HG02943 (cell line): ENCODE measurements at regions not wholly inside any gene's neighbourhood (a gene's known extent, or its start where the extent isn't known, plus 50 kb on each side); places are given as distances from the start of the nearest gene placed in this dataset.

Experiments used
- ATAC-seq: cut with Tn5 transposase; IDR thresholded peaks from one replicate; pipeline ENCODE4 v1.9.1; 2021; ENCODE audit warnings: mild to moderate bottlenecking, low read depth, moderate library complexity; ENCODE audit not compliant: unreplicated experiment

DNA sequence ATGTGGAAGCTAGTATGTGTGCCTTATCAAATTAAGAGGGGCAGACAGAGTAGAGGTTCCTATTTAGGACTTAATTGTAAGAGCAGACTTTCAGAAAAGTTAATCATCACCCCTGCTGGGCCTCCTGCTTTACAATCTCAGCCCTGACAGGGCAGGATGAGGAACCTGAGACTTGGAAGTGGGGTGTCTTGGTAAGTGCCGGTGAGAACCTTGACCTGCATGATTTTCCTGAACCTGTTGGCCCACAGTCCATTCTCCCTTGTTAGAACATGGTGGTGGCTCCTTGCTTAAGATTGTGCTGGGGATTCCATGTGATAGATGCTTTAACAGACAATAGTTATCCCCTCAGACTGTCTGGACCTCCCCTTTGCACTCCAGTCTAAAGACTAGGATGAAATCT, 141.7 kb upstream of the TMEM72 start:
- ATAC-seq, result no peak

DNA sequence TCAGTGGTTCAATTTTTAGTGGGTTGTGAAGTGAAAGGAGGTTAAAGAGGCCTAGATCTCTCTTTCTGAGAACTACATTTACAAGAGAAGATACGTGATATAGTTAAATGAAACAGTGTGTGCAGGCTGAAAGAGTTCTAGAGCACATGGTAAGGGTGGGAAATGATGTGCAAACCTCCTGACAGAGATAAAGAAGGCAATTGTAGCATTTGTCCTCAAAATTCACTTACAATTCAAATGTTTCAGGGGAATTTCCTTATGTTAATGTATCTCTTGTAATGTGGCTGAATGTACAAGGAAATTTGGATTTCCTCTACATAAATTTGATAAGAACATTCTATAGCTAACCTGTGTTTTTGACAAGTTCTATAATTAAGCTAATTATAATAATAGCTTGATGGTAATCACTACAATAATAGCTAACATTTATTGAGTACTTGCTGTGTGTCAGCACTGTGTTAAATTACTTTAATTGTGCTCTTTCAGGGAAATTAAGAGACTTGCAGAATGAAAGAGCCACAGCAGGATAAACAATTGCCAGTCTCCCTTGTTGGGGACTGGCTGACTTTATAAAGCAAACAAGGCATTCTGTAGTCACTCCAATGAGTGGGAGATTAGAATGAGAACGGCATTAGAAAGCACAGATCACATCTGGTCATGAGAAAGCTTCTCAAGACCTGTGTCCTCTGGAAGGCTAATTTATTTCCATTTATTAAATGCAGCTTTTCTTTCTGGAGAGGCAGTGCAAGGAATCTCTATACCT, 139.7 kb upstream of the TMEM72 start:
- ATAC-seq, result no peak

DNA sequence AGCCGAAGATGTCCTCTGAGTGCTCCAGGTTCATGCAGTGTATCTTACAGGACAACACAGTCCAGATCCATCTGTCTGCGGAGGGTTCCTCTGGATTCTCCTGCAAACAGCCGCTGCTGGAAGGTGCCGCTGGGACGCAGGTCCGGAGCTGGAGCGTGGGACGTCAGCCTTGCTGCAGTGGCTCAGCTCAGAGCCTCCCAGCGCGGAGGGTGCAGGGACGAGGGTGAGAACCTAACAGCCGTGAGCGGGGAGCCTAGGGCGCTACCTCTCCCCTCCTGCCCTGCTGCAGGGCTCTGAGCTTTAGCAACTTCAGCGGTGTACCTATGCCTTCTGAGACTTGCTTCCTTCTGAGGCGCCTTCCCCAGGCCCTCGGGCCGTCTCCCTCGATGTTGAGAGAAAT, 137.6 kb upstream of the TMEM72 start:
- ATAC-seq, result no peak

DNA sequence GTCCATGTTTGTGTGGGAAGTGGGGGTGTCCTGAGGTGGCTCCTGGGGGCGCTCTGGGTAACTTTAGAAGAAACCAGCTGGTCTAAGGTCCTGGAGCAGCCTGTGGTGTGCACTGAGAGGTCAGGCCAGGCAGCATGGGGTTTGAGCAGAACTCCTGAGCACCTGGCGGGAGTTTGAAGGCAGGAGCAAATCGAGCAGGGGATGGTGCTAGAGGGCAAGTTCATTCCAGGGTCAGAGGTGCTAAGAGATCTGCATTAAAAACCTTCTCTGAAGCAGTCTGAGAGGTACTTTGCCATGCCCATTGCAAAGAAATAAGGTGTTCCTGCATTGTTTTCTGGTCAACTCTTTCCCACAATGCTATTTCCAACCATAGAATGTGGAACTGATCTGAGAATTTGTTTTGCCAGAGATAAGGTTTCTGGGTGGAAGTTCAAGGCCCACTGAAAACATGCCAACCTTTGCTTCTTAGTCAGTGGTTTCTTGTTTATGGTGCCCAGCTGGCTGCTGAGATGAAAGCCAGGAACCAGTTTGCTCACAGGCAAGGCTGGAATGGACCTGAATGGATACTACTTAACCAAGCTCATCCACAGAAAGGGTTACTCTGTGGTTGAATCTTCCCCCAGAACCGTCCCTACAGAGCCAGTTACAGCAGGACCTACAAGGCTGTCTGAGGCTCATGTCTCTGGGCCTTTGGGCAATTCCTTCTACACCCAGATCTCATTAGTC, 136.3 kb upstream of the TMEM72 start:
- no peak for ATAC-seq

DNA sequence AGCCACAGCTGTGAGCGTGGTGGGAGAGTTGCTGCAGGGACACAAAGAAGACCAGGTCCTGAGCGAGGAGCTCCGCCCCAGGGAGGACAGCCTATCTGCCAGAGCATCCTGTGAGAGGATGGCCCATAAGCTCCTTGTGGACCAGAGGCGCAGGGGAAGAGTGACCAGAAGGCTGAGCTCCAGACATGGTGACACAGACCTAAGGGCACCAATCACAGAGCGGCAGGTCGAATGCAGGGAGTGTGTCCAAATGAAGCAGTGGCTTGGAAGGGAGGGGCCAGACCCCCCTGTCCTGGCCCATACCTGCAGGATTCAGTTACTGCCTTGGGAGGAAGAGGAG, 135.8 kb upstream of the TMEM72 start:
- no peak for ATAC-seq

DNA sequence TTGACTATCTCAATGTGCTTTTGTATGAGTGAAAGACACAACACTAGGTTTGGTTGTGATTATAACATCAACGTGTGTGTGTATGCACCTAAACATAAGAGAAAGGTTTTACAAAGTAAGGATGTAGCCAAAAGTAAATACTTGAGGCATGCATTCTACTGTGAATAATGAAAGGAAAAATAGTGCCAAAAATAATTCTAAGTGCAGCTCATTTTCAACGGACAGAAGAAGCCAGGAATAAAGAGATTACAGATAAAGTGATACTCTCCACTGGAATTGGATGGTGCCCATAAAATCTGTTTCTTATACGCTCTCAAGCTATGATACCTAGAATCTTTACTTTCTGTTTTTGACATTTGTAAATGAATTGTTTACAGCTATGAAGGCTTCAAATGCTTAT, 135.0 kb upstream of the TMEM72 start:
- ATAC-seq, result no peak

DNA sequence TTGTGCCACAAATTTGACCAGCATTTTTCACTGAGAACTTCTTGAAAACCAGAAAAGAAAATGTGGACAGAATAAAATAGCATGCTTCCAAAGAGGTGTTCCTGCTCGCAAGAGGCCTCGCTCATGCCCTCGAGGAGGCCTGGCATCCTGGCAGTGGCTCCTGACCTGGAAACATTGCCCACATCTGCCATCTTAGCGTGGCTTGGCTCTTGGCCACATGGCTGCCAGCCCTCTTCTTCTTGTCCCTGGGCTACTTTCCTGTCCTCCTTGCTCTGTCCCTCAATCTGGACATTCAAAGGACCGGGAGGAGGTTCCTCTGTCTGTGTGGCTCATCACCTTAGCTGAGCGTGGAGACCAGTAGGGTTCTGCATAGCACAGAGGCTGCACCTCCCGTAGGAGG, 131.6 kb upstream of the TMEM72 start:
- no peak for ATAC-seq

DNA sequence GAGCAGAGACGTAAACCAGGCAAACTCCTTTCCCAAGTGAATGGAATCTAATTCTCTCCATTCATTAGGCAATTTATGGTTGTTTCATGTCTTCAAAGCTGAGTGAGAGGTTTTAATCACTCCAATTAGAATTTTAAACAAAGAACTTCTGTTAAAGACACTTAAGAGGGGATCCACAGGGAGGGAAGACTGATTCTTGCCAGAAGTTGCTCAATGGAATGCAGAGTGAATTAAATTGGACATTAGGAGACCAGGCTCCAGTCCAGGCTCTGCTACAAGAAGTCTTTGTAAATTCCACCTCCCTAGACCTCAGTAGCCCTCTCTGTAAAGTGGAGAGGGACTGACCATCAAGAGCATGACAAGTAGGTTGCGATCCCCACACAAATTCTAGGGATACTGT, 130.7 kb upstream of the TMEM72 start:
- ATAC-seq, result no peak

DNA sequence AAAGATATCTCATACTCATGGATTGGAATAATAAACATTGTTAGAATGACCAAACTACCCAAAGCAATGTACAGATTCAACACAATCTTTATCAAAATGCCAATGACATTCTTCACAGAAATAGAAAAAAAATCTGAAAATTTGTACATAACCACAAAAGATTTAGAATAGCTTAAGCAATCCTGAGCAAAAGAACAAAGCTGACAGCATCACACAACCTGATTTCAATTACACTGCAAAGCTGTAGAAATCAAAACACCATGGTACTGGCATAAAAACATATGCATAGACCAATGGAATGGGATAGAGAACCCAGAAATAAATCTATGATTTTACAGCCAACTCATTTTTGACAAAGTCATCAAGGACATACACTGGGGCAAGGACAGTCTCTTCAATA, 130.0 kb upstream of the TMEM72 start:
- no peak for ATAC-seq

DNA sequence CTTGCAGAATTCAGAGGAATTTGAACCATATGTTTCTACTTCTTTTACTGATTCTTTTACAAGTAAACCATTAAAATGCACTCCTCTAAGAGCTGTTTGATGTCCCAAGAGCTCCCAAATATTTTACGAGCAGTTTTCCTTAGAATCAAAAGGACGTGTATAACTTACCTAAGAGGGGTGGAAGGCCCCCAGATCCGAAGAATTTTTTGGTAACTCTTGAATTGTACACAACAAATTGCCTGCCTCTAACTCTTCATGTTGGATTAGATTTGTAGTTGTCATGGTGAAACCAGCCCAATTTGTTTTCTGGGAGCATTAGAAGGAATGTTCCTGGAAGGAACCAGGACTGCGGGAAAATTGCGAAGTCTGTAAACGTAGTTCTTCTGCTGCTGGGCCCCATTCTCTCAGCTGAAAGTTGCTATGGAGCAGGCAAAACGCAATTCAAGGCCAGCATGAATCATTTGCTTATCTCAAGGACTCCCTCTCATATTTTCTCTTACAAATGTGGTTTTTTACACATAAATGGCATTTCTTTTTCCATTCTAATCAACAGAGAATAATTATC, 124.8 kb upstream of the TMEM72 start:
- no peak for ATAC-seq

DNA sequence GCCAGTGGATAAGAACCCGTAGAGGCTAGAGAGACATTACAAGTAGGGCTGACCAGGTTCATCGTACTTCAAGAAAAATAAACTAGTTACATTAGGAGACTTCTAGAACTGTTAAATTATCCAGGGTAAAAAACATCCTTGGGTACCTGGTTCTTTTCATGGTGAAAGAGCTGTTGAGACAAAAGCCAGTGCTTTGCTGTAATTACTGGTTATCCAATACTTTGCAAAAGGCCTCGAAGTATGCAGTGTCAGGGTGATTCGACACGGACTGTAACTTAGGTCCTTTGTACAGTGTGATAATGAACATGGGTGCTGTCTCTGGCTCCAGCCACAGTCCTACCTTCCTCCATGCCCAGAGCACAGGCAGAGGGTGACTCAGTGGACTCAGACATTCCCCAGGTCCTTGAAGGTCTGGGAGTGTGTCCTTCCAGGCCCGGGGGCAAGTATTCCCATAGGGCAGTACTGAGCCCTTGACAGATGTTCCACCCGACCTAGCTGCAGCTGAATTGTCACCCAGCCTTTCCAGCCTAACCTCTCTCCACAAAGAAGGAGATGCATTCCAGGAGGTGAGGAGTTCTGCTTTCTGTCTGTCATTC, 123.6 kb upstream of the TMEM72 start:
- no peak for ATAC-seq

DNA sequence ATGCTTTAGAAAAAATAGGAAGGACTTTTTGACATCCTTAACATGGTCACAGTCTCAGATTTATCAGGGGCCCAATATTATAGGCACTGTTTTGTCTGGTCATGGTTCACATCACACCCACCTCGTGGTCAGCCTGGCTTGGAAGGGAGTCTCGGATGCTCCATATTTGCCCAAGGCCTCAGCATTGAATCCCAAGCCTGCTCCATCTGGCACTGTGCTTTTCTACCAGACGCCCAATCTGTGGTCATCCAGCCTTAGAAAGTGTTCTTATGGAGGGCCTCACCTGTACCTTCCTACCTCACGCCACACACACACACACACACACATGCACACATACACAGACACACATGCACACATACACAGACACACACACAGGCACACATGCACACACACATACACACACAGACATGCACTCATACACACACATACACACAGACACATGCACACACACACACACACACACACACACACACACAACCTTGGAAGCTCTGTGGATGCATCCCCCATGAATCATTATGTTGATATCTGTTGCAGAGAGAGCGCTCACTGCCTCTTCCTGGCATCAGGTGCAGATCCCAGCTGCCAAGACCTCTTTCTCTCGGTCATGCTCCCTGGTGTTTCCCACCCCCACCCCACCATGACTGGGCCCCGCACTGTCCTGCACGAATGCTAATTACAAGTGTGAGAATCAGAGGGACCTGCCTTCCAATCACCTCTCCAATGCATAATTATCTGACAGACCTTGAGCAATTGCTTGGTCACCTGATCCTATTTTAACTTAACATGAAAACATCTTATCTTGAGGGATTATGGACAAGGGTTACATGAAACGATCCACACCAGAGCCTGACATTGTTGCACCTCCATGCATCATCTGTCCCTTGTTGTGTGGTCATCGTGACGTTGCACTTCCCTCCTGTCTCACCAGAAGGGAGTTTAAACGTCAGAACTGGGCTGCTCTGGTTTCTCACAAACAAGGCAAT, 122.7 kb upstream of the TMEM72 start:
- ATAC-seq, result no peak

DNA sequence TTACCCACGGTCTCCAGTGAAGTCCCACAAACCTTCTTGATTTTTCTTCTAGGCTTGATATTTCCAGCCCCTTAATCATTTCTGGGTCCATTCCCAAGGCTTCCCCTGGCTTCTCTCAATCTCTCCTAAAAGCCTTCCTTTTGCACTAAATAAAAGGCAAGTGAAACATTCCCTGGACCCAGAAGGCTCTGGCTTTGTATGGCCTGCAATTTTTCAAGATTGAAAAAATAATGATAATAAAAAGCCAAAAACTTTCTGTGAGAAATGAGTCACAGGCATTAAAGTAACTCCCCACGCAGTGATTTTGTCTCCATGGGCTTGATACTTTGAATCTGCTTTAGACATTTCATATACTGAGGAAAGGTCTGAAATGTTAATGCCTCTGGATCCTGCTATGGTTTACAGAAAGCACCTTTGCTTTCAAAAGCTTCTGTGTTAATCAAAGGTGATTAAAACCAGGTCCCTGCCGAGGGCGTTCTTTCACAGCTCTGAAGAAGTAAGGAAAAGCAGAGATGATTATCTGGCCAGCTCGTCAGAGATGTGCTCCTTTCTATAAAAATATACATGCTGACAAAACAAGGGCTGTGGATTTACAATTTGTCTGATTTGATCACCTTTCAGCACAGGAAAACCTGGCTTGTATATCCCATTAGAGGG, 118.9 kb upstream of the TMEM72 start:
- no peak for ATAC-seq

DNA sequence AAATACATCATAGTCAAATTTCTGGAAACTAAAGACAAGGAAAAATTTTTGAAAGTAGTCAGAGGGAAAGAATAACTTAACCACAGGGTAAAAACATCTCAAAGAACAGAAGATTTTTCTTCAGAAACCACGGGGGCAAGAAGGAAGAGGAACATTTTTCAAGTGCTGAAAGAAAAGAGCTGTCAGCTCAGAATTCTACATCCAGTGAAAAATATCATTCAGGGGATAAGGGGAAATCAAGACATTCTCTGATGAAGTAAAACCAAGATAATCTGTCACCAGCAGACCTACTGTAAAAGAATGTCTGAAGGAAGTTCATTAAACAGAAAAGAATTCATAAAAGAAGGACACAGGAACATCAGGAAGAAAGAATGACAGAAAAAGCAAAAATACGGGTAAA, 111.2 kb upstream of the TMEM72 start:
- no peak for ATAC-seq

DNA sequence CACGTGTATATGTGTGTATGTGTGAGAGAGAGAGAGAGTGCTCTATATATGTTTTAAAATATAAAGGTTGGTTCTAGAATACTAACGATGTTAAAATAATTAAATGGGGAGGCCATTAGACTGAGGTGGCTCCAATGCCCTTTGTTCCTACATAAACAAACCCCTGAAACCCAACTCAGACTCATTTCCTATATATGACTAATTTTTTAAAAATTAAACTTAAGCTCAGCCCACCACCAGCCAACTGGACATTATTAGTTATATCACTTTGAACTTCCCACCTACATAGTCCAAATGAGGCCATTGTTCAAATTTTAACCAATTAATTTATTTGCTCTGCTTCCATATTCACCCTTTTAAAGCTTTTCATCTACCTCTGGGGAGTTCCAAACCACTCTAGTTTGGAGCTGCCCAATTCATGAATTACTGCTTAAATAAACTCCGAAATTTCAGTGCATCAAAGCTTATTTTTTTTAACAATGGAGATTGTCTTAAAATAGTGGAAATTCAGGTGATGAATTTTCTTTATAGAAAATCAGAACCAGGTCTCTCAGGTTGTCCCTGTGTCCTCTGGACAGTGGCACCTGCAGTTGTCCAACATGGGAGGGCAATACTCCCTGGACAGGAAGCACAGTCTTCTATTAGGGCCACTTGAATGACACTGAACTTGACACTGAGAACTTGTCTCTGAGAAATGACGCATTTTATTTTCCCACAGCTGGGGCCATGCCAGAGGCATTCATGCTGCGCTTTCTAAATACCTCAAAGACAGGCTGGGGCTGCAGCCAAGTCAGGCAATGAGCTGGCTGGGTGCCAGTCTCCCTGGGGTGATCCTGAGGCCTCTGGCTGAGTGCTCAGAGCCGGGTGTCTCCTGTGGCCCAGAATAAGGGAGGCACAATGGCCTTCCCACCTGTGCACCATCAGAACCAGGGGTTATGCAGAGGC, 109.5 kb upstream of the TMEM72 start:
- no peak for ATAC-seq

DNA sequence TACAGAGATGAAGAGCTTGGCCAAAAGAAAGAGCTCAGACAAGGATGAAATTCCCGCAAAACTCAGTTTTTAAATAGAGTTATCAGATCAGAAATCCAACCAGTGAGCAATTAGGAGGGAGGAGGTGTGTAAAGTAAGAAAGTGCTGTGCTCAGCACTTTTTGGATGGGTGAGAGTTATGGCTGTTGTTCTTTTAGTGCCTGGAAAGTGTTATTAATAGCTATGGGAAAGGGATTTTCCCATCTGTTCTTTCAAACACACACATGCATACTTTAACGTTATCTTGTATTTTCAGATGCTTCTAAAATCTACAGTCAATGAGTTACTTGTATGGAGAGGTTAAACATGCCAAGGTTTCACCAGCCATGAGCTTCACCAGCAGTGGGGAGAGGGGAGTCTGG, 107.3 kb upstream of the TMEM72 start:
- ATAC-seq, result no peak

DNA sequence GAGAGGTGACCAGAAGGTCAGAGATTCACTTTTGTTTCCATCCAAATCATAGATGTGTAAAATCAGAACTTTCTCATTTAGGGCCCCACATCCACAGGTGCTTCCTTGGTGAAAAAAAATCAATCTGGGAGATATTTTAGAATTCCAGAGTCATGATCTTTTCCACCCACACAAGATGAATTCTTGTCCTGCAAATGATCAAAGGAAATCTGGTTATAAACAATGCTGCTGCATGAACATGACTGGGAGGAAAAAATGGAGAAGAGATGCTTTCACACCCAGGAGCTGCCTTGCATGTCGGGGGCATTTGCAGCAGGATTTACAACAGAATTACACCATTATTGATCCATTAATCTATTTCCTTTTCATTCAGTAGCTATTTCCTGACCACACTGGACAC, 106.5 kb upstream of the TMEM72 start:
- ATAC-seq, result no peak

DNA sequence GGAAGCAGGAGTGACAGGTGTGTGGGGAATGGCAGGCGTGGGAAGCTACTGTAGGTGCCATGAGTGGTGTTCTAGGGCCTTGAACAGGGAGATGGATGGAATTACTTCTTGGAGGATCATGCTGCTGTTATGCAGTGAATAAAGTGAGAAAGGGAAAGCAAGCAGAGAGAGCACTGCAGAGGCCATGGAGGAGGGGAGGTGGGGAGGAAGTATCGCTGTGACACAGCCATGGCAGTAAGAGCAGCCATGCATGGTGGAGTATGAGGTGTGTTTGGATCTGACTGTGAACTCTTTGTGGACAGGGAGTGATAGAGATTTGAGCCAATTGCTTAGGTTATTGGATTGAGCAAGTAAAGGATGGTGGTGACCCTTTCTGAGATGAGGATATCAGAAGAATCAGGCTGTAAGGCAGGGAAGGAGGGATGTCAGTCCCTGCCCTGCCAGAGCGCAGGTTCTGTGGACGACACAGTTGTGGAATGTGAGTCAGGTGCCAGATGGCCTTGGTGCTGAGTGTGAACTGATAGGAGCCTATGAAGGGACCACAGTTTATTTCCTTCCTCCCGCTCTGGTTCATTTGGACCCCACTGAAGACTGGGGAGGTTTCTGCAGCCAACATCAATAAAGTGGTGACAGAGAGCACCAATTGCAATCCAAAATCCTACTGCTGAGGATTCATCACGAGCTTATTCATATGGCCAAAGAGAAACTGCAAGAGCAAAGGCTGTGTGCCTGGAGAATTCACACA, 105.5 kb upstream of the TMEM72 start:
- ATAC-seq, result no peak
